ENCODE measurements at regions not wholly inside any gene's neighbourhood (a gene's known extent, or its start where the extent isn't known, plus 50 kb on each side); places are given as distances from the start of the nearest gene placed in this dataset.

DNA sequence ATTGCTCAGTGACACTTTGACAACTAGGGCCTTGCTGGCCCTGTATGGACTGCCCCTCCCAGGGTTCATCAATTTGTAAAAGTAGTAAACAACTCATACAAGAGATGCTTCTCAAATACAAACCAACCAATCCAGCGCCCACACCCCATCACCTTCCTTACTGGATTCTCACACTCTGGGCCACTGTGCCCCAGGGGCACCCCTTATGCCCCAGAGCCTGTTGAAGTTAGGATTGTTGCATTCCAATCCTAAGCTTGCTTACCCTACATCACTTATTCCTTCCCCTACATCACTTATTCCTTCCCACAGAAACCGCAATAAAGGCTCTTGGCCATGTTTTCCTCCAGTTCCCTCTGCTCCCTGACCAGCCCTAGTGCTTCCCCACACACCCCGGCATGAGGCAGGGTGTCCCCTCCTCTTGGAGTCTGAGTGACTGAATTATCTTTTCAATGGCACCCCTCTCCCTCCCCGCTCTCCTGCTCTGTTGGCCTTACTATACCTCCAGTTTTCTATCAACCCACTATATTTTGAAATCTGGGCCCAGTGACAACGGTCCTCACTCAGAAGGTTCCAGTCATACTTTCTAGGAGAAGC lies 182.4 kb upstream of the S1PR3 start:
- TF ChIP-seq TAF1 (conservative IDR thresholded peaks at IDR 0.05) (no peak), RAD21 (IDR thresholded peaks at IDR 0.05) (no peak), HNF4G (IDR thresholded peaks at IDR 0.05) (no peak), SP1 (IDR thresholded peaks at IDR 0.05) (no peak), JUND (IDR thresholded peaks at IDR 0.05) (no peak), YY1 (IDR thresholded peaks at IDR 0.05) (no peak)
- TF ChIP-seq, protein P1, sequence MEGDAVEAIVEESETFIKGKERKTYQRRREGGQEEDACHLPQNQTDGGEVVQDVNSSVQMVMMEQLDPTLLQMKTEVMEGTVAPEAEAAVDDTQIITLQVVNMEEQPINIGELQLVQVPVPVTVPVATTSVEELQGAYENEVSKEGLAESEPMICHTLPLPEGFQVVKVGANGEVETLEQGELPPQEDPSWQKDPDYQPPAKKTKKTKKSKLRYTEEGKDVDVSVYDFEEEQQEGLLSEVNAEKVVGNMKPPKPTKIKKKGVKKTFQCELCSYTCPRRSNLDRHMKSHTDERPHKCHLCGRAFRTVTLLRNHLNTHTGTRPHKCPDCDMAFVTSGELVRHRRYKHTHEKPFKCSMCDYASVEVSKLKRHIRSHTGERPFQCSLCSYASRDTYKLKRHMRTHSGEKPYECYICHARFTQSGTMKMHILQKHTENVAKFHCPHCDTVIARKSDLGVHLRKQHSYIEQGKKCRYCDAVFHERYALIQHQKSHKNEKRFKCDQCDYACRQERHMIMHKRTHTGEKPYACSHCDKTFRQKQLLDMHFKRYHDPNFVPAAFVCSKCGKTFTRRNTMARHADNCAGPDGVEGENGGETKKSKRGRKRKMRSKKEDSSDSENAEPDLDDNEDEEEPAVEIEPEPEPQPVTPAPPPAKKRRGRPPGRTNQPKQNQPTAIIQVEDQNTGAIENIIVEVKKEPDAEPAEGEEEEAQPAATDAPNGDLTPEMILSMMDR (IDR thresholded peaks at IDR 0.05; ENCODE audit: low read depth, low read length, missing input control), result no peak
- TF ChIP-seq, protein P2, sequence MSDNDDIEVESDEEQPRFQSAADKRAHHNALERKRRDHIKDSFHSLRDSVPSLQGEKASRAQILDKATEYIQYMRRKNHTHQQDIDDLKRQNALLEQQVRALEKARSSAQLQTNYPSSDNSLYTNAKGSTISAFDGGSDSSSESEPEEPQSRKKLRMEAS (IDR thresholded peaks at IDR 0.05), result no peak
- TF ChIP-seq, protein P3, sequence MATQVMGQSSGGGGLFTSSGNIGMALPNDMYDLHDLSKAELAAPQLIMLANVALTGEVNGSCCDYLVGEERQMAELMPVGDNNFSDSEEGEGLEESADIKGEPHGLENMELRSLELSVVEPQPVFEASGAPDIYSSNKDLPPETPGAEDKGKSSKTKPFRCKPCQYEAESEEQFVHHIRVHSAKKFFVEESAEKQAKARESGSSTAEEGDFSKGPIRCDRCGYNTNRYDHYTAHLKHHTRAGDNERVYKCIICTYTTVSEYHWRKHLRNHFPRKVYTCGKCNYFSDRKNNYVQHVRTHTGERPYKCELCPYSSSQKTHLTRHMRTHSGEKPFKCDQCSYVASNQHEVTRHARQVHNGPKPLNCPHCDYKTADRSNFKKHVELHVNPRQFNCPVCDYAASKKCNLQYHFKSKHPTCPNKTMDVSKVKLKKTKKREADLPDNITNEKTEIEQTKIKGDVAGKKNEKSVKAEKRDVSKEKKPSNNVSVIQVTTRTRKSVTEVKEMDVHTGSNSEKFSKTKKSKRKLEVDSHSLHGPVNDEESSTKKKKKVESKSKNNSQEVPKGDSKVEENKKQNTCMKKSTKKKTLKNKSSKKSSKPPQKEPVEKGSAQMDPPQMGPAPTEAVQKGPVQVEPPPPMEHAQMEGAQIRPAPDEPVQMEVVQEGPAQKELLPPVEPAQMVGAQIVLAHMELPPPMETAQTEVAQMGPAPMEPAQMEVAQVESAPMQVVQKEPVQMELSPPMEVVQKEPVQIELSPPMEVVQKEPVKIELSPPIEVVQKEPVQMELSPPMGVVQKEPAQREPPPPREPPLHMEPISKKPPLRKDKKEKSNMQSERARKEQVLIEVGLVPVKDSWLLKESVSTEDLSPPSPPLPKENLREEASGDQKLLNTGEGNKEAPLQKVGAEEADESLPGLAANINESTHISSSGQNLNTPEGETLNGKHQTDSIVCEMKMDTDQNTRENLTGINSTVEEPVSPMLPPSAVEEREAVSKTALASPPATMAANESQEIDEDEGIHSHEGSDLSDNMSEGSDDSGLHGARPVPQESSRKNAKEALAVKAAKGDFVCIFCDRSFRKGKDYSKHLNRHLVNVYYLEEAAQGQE (IDR thresholded peaks at IDR 0.05), result no peak
- TF ChIP-seq, protein P4, sequence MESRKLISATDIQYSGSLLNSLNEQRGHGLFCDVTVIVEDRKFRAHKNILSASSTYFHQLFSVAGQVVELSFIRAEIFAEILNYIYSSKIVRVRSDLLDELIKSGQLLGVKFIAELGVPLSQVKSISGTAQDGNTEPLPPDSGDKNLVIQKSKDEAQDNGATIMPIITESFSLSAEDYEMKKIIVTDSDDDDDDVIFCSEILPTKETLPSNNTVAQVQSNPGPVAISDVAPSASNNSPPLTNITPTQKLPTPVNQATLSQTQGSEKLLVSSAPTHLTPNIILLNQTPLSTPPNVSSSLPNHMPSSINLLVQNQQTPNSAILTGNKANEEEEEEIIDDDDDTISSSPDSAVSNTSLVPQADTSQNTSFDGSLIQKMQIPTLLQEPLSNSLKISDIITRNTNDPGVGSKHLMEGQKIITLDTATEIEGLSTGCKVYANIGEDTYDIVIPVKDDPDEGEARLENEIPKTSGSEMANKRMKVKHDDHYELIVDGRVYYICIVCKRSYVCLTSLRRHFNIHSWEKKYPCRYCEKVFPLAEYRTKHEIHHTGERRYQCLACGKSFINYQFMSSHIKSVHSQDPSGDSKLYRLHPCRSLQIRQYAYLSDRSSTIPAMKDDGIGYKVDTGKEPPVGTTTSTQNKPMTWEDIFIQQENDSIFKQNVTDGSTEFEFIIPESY (IDR thresholded peaks at IDR 0.05), result no peak

All from liver (tissue), 3 donors.